ENCODE measurements at regions not wholly inside any gene's neighbourhood (a gene's known extent, or its start where the extent isn't known, plus 50 kb on each side); places are given as distances from the start of the nearest gene placed in this dataset.
"Not testable (repeated sequence)": the region's sequence is repeated elsewhere in the genome, so short reads cannot be mapped to it uniquely, and the experiment has no call there.

DNA sequence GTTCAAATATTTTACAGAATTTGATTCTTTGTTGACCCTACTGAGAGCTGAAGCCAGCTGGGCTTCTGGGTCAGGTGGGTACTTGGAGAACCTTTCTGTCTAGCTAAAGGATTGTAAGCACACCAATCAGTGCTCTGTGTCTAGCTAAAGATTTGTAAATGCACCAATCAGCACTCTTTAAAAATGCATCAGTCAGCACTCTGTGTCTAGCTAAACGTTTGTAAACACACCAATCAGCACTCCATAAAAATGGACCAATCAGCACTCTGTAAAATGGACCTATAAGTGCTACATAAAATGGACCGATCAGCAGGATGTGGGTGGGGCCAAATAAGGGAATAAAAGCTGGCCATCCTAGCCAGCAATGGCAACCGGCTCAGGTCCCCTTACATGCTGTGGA, 76.4 kb upstream of the TMSB4Y start:
- ATAC-seq; DNase-seq; intact Hi-C loops (cut with DNase I): not testable (repeated sequence)

DNA sequence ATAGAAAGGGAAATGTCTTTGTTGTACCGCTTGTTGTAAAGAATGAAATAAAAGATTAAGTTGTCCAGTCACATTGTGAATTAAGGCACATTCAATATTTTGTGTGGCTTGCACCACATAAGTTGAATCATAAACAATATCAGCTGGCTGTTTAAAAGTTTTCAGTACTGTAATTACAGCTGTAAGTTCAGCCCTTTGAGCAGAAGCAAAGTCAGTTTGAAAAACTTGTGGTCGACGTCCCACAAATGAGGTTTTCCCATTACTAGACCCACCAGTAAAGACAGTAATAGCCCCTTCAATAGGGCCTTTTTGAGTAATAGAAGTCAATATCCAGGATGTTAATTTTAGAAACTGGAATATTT, 87.8 kb upstream of the TMSB4Y start:
- no peak for ATAC-seq
- intact Hi-C loops (cut with DNase I), result no loop called here
- no peak for DNase-seq

DNA sequence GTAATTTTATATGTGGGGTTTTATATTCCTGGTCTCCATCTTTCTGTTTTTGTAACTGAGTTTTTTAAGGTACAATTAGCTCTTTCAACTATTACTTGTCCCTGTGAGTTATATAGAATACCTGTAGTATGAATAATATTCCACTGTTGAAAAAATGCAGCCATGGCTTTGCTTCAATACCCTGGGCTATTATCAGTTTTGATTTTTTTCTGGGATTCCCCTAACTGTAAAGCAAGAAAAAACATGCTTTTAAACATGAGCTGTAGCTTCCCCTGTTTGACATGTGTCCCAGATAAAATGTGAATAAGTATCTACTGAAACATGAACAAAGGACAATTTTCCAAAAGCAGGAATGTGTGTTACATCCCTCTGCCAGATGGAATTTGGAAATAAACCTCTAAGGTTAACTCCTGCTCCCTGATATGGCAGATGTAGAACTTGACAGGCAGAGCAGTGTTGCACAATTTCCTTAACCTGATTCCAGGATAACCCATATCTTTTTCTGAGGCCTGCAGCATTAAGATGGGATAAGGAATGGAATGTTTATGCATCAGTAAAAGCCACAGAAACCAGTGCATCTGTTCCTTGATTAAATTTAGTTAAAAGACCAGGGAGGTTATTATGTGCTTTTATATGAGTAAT, 88.3 kb upstream of the TMSB4Y start:
- ATAC-seq (no peak), DNase-seq (no peak)
- intact Hi-C loops (cut with DNase I), result no loop called here

DNA sequence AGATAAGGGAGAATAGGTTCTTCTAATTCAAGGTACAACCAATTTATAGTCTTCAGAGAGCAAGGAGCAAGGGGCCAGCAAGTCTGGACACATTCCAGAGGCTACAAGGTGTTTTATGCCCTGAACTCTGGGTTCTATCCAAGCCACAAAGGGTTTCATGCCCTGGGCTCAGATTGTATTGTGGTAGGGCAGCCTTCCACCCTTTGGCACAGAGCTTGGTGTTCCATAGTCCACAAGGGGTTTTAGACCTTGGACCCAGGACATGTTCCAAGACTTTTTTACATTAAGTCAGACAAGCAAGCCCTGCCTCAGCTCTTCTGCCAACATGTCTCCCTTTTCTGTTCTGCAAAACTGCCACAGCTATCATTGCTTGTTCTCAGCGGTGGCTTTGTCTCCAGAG, 90.8 kb upstream of the TMSB4Y start:
- DNase-seq (no peak), ATAC-seq (no peak)
- intact Hi-C loops (cut with DNase I), result no loop called here

DNA sequence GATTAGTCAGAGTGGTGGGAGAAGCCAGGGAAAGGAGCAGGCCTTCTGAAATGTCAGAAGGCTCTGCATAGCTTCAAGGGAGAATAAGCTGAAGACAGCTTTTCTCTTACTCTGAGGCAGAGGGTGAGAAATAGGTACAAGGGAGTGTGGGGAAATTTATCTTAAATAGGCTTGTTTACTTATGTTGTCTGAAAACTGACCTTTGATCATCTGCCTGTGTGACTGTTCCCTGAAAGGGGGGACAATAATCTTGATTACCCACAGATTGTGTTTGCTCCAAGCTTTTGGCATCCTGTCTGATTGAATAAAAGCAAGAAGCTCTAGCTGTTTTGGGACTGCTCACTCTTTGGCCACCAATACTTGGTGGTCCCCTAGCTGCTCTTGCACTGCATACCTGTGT, 91.7 kb upstream of the TMSB4Y start:
- intact Hi-C loops (cut with DNase I), result no loop called here
- no peak for DNase-seq
- no peak for ATAC-seq

DNA sequence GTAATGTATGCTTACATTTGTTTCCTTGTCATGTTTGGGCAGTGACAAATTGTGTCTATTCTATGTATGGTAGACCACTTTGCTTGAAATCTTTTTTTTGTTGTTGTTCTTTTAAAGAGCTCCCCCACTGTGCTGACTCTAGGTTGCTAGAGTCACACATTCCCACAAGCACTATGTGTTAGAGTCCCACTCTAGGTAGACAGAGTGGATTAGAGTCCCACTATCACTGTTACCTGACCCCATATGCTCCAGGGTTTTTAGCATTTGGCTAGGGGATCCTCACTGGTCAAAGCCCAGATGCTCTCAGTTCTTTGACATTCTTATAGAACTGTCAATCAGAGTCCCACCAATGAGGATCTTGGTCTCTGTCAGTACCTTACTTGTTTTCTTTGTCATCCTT, 111.2 kb upstream of the TMSB4Y start:
- ATAC-seq (no peak), DNase-seq (no peak)
- intact Hi-C loops (cut with DNase I), result no loop called here

DNA sequence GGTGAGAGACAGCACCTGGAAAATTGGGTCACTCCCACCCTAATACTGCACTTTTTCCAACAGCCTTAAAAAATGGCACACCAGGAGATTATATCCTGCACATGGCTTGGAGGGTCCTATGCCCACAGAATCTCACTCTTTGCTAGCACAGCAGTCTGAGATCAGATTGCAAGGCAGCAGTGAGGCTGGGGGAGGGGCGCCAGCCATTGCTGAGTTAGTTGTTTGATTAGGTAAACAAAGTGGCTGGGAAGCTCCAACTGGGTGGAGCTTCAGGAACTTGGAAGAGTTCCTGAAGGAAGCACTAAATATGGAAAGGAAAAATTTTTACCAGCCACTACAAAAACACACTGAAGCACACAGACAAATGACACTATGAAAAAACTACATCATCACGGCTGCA, 91.1 kb upstream of the UTY start:
- ATAC-seq; DNase-seq; intact Hi-C loops (cut with DNase I): not testable (repeated sequence)

DNA sequence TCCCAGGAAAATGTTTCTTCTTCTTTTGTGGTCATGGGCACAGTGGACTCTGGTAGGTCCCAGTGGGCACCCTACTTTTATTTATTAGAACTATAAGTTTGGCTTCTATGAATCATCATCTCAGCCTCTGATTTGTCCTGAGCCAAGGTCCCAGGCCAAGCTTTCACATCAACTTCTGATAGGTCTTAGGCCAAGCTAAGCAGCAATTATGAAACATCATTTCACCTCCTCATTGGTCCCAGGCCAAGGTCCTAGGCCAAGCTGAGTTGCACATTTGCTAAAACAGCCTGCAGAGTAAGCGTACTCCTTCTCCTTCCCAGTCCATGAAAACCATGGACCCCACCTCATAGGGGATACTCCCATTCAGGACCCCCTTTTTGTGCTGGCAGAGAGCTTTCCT, 87.4 kb upstream of the UTY start:
- DNase-seq (no peak), ATAC-seq (no peak)
- intact Hi-C loops (cut with DNase I), result no loop called here

DNA sequence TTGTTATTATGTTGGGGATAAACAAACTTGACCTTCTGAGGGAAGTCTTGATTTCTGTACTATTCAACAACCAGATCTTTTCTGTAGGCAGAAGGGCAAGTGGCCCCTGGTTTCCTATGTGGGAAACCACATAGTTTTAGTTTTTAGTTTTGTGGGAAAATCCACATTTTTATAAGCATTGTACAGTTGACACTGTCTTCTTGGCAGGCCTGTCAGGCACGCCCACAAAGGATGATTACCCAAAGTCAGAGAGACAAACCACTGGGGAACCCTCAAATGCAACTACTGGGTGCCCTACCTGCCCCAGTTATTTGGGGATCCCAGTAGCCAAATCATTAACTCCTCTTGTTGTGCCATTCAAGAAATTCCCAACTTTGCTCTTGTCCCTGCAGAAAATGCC, 75.1 kb upstream of the UTY start:
- intact Hi-C loops (cut with DNase I), result no loop called here
- DNase-seq (no peak), ATAC-seq (no peak)

DNA sequence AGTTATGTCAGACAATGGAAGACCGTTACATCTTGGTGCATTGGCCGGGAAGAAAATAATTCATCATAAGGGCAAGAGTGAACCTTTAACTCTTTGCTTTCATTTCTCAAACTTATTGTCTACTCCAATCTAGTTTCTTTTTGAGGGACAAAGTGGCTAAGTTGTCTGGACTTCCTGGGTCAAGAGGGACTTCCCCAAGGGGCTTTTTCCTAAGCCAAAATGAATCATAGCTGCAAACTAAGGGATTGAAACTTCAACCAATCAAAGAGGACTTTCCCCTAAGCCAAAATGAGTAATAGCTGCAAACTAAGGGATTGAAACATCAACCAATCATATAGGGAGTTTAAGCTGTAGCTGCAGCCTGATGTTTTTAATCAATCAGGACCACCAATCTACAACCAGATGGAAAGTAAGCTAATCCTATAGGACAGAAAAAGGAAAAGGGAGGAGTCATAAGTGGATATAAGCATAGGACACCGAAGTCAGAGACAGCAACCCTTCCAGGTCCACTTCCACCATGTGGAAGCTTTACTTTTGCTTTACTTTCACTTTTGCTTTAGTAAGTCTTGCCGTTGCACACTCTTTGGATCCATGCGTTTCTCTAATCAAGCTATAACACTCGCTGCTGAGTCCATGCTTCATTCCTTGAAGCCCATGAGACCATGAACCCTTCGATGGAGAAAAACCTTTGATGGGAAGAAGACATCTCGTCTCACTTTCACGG, 72.7 kb upstream of the UTY start:
- DNase-seq, result no peak
- intact Hi-C loops (cut with DNase I), result no loop called here
- ATAC-seq, result no peak

DNA sequence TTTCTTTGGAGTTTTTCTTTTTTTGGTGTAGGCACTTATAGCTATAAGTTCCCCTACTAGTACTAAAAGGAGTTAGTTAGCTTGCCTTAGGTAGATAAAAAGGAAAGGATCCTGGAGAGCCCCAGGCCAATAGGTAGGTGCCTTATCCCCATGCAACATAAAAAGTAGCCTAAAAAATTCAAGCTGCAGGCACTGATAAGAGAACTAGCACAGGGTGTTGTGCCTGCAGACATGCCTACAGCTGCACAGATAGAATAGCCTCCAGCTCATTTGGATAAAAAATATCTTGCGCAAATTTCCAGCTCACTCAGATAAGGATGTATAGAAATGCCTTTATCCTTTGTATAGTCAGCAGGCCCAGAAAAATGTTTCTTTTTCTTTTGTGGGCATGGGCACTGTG, 71.4 kb upstream of the UTY start:
- no peak for ATAC-seq
- no peak for DNase-seq
- intact Hi-C loops (cut with DNase I), result no loop called here

DNA sequence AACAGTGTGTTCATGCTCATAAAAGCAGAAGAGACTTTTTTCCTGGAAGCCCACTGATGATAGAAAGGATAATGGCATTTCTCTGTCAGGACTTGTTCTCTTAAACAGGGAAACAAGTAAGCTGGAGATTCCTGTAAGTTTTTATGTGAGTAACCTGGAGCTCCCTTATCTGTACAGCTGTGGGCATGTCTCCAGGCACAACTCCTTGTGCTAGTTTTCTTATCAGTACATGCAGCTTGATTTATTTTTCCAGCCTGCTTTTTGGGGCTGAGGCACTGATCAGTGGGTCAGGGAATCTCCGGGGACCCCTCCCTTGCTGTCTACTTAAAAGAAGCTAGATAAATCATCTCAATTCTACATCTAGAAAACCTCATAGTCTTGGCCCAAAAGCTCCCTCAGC, 64.7 kb upstream of the UTY start:
- DNase-seq (no peak), ATAC-seq (peak in 1 of 2 donors; percentile 25)
- intact Hi-C loops (cut with DNase I), result no loop called here

DNA sequence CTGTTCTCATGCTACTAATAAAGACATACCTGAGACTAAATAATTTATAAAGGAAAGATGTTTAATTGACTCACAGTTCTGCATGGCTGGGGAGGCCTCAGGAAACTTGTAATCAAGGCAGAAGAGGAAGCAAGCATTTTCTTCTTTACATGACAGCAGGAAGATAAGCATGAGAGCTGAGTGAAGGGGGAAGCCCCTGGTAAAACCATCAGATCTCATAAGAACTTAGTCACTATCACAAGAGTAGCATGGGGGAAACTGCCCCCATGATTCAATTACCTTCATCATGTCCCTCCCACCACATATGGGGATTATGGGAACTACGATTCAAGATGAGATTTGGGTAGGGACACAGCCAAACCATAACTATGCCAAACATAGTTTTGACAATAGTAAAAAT, 58.1 kb upstream of the UTY start:
- intact Hi-C loops (cut with DNase I), result no loop called here
- no peak for DNase-seq
- no peak for ATAC-seq
